GM18526 (cell line): ENCODE measurements at regions not wholly inside any gene's neighbourhood (a gene's known extent, or its start where the extent isn't known, plus 50 kb on each side); places are given as distances from the start of the nearest gene placed in this dataset.

Experiments
- POLR2A ChIP-seq: IDR thresholded peaks from 3 replicates; pipeline ENCODE4 v1.6.1; 2011; ENCODE audit not compliant: insufficient read length; ENCODE audit errors: extremely low read depth

- no peak for TF ChIP-seq POLR2A
Observed at GRCh38 chr14:34098985-34099349, 148.1 kb upstream of the EGLN3 start.

- no peak for TF ChIP-seq POLR2A
Observed at GRCh38 chr14:34098045-34098984, 147.4 kb upstream of the EGLN3 start.

GRCh38 chr14:34097644-34098043, 146.8 kb upstream of the EGLN3 start:
- no peak for TF ChIP-seq POLR2A

- TF ChIP-seq POLR2A = no peak
Observed at GRCh38 chr14:34094384-34094783, 143.5 kb upstream of the EGLN3 start.

GRCh38 chr14:34093883-34094282, 143.0 kb upstream of the EGLN3 start:
- no peak for TF ChIP-seq POLR2A

GRCh38 chr14:34090451-34090850, 139.6 kb upstream of the EGLN3 start:
- TF ChIP-seq POLR2A = no peak

GRCh38 chr14:34088914-34089313, 138.0 kb upstream of the EGLN3 start:
- no peak for TF ChIP-seq POLR2A

- TF ChIP-seq POLR2A = no peak
Observed at GRCh38 chr14:34087571-34087970, 136.7 kb upstream of the EGLN3 start.

- TF ChIP-seq POLR2A = no peak
Observed at GRCh38 chr14:34086223-34086757, 135.4 kb upstream of the EGLN3 start.

- TF ChIP-seq POLR2A = no peak
Observed at GRCh38 chr14:34085695-34086094, 134.8 kb upstream of the EGLN3 start.

GRCh38 chr14:34081576-34082136, 130.8 kb upstream of the EGLN3 start:
- no peak for TF ChIP-seq POLR2A

- TF ChIP-seq POLR2A = no peak
Observed at GRCh38 chr14:34081101-34081575, 130.3 kb upstream of the EGLN3 start.

GRCh38 chr14:34078117-34078743, 127.4 kb upstream of the EGLN3 start:
- TF ChIP-seq POLR2A = no peak

- no peak for TF ChIP-seq POLR2A
Observed at GRCh38 chr14:34075826-34076225, 125.0 kb upstream of the EGLN3 start.

GRCh38 chr14:34075042-34075744, 124.3 kb upstream of the EGLN3 start:
- TF ChIP-seq POLR2A = no peak

GRCh38 chr14:34072921-34073320, 122.0 kb upstream of the EGLN3 start:
- no peak for TF ChIP-seq POLR2A

- TF ChIP-seq POLR2A = no peak
Observed at GRCh38 chr14:34072401-34072800, 121.5 kb upstream of the EGLN3 start.
